HG02798 (cell line): ENCODE measurements at regions not wholly inside any gene's neighbourhood (a gene's known extent, or its start where the extent isn't known, plus 50 kb on each side); places are given as distances from the start of the nearest gene placed in this dataset.

Experiments
- ATAC-seq: cut with Tn5 transposase; IDR thresholded peaks from one replicate; pipeline ENCODE4 v1.9.1; 2021; ENCODE audit warnings: mild to moderate bottlenecking; ENCODE audit not compliant: unreplicated experiment, poor library complexity

DNA sequence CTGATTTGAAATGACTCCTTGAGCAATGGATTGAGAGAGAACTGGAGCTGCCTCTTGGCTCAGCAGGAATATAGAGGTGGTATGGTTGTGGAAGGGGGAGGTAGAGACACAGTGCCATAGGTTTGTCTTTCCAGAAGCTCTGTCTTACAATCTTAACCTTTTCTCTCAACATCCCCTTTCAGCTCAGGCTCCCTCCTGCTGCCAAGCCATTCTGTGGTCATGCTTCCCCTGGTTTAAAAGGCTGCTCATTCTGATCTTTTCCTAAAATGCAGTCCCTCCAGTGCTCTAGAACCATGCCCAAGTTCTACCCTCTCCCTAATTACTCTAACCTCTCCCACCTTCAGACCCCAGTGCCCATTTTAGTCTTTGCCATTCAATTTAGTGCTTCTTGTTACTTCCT lies 517.9 kb upstream of the MARCKS start:
- ATAC-seq: no peak

DNA sequence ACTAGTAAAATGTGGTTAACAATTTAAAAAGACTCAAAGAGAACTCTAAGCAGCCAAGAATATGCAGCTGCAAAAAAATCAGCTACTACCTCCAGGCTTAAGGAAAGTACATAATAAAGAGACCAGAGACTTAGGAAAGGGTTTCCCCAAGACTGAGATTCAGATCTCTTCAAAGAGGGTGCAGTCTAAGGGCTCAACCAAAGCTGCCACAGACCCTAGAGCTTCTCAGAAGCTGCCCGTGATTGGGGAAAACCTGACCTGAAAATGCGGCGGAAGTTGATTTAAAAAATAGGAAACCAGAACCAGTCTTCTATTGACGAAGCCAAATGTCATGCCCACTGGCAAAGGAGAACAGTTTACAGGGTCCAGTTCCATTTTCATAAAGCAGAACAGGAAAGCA lies 516.8 kb upstream of the MARCKS start:
- ATAC-seq: peak; percentile 63

DNA sequence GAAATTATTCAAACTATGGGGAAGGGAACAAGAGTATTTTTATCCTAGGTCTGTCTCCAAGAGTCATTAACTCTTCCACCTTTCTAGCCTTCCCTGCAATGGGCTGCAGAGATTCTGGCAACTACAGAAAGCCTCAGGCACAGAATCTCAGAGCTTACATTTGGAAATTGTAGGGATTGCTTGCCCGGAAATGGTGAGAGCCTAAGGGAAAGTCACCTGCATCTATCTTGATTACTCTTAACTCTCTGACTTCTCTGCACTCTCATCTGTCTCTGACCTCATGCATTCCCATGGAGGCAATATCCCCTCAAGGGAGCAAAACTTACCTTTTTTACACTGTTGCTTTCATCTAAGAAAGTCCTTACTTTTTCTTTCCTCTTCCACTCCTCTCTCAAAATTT lies 513.2 kb upstream of the MARCKS start:
- ATAC-seq: no peak

DNA sequence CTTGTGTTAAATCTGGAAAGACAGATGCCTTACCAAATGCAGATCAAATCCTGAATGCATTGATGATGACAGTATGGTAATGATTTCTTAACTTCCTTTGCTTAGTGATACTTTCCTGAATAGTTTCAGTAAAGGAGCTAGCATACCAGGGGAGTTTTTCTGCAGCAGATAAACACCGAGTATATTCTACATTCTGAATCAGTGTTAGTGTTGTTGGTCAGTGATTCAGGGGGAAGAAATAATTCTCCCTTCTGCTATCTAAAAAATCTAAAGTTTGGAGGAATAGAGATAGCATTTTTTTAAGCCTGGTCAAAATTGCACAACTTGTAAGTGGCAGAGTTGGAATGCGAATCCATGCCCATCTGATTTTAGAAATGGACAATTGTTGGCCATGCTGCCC lies 512.2 kb upstream of the MARCKS start:
- no peak for ATAC-seq

DNA sequence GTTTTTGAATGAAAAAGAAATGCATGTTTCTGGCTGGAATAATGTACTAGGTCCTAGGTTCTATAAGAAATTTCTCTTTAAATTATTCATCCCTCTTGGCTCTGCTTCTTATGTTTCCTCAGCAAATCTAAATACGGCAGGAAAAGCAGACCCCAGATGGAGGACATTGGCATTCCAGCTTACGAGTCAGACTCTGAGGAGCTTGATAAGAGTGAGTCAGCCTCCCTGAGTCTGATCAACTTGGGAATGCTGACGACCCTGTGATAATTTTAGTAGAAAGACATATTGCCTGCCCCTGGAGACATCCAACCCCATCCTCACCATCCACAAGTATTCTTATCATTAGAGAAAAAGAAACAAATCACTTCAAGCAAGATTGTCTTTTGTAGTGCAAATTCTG lies 509.7 kb upstream of the MARCKS start:
- no peak for ATAC-seq

DNA sequence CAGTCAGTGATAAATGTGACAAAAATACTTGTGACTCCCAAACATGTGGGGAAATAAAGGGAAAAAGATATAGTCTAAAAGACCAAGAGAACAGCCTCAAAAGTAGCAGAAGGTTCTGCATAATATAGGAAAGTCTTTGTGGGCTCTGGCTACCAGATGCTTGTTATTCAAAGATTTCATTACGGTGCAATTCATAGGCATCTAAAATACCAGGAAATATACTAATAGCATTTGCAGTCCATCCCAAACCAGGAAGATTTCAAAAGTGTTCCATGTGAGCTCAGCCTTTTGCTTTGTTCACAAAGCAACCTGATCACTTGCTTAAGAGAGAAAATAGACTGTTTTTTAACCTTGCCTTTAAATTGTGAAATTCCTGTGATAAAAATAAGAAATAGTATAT lies 506.7 kb upstream of the MARCKS start:
- no peak for ATAC-seq

DNA sequence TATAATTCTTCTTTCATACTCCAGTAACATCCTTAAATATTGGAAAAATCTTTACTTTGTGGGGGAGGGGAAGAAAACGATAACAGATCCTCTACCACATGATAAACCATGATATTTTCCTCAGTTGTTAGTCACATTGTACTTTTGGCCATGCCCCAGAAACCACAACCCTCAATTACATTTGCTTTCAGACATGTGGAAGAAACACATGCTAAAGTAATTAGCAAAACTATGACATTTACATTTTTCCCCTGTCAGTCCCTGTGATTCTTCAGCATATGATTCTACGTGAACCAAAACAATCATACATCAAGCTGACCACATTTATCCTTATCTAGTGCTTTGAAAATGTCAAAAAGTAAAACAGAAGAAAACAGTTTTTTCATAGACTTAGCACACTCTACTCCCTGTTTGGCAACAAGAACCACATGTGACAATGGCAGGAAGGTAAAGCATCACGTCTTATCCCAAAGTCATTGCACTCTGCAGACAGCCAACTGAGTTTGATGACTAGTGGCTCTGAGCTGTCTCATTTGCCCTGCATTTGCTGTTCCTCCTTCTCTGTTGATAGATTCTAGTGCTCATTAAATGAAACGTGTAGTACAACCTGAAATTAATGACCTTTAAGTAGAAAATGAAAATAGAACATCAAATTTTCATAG lies 505.8 kb upstream of the MARCKS start:
- no peak for ATAC-seq

DNA sequence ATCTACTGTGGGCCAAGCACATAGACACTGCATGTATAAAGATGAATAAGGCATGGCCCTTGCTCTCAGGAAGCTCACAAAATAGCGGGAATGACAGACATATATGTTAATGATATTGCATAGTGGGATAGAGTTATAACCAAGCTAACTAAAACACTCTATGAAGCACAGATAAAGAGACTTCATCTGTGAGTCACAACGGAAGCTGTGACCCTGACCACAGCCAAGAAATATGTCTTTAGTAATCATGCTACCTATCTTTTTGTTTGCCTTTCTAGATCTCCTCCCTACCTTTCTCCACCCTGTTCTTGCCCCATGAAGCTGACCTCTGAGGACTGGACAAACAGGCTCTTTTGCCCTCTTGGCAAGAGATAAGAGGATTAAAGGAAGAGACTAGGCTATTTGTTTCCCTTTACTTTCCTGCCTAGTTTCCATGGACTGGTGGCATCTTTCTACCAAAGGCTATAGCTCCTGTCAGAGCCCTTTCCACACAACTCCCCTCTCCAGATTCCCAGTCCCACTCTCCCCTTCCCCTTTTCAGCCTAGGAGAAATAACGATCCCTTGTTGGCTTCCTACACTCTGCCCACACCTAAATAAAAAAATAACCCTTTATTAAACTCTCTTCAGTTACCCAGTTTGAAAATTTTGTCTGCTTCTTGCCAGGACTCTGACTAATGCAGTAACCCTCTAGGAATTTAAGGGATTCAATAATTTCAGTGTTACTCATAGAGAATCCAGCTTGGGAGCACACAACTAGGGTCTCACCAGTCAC lies 504.9 kb upstream of the MARCKS start:
- peak; percentile 45 for ATAC-seq

DNA sequence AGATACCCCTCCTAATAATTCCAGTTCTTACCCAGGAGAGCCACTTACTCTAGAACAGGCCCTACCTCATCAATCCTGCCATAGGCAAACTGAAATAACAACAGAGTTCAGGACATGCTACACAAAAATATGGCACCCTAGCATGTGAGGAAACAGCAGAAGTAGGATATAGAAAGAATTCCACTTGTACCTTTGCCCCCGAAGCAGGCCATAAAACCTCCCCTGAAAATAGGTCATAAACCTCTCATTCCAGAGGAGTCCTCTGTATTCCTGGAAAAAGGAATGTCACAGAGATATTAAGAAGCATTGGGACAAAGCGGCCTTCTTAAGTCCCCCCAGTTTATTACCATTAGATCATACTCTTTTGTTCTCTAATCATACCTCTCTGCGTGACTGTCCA lies 504.3 kb upstream of the MARCKS start:
- ATAC-seq: no peak

DNA sequence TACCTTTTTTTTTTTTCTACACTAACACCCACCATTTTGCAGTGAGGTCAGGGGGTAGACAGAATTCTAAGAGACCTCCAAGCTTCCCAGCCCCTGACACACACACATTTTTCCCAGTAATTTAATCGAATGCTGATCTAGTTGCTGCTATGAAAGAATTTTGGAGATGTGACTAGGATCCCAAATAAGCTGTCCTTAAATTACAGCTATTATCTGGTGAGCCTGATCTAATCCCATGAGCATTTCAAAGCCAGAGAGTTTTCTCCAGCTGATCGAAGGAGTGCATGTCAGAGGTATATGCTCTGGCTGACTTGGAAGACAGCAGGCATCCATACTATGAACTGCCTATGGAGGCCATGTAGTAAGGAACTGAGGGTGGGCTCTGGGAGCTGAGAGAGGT lies 503.8 kb upstream of the MARCKS start:
- ATAC-seq: no peak

DNA sequence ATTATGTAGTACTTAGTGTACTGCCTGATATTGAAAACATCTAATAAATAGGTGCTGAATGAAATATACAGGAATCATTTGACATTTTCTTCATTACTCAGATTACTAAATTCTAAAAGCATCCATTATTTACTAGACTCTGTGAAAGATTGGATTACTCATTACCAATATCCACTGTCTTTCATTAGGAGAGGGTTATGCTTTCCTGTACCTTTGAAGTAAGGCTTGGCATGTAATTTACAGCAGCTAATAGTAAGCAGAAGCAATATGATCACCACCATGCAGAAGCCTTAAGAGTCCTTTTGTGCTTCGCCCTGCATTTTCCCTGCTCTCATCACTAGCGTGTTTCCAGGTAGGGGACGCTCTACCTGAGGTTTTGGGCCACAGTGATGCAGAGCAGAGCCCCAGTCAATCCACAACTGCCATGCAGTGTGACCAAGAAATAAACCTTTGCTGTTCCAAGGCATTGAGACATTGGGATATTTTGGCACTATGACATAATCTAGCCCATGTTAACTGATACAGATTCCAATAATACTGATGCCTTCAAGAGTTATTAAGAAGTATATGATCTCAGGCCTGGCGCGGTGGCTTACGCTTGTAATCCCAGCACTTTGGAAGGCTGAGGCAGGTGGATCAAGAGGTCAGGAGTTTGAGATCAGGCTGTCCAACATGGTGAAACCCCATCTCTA lies 502.8 kb upstream of the MARCKS start:
- ATAC-seq: no peak

DNA sequence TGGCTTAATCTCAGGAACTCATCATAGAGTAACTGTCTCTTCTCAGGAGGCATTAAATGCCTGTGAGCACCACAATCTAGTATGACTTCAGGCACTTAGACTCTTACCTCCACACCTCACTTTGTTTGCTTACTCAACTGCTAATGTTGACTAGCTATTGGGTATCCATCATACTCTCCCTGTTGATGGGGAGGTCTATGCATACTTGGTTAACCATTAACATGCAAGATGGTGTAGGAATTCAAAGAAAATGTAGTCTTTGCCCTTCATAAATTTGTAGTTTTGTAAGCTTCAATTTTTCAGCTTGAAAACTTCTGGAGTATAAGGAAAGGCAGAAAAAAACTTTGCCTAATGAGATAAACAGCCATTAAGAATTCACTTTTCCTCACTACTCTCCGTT lies 501.0 kb upstream of the MARCKS start:
- ATAC-seq: no peak

DNA sequence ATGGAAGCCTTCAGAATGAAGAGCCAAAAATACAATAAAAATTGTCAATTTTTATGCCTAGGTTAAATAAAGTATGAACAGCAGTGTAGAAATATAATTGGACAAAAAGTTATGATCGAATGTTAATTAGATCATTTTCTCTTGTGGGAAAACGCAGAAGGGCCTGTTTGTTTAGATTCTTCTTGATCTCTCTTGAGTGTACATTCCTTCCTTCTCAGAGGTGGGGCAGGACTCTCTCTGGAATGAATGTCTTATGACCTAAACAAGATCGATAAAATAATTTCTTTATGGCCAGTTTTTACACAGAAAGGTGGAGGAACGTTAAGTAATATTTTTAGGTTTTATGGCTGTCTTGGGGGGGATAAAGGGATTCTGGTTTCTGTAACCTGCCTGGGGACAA lies 500.1 kb upstream of the MARCKS start:
- no peak for ATAC-seq

DNA sequence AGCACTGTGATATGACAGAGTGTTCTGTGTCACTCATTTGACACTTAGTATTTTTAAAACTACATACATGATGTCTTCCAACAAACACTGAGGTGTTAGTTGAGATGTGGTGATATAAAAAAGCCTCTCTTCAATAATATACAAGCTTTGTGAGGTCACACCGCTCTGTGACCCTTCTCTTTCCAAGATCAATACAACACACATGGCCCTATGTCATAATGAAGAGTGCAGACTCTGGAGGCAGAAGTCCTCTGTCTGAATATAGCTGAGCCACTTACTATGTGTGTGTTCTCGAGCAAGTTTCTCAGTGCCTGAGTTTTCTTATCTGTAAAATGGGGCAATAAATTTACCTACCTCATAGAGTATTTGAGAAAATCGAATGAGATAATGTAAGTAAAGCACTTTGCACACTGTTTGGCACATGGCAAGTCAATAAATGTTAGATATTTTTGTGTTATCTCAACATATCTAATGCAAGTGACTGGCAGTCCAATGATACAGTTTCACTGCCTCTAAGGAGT lies 499.0 kb upstream of the MARCKS start:
- ATAC-seq: no peak

DNA sequence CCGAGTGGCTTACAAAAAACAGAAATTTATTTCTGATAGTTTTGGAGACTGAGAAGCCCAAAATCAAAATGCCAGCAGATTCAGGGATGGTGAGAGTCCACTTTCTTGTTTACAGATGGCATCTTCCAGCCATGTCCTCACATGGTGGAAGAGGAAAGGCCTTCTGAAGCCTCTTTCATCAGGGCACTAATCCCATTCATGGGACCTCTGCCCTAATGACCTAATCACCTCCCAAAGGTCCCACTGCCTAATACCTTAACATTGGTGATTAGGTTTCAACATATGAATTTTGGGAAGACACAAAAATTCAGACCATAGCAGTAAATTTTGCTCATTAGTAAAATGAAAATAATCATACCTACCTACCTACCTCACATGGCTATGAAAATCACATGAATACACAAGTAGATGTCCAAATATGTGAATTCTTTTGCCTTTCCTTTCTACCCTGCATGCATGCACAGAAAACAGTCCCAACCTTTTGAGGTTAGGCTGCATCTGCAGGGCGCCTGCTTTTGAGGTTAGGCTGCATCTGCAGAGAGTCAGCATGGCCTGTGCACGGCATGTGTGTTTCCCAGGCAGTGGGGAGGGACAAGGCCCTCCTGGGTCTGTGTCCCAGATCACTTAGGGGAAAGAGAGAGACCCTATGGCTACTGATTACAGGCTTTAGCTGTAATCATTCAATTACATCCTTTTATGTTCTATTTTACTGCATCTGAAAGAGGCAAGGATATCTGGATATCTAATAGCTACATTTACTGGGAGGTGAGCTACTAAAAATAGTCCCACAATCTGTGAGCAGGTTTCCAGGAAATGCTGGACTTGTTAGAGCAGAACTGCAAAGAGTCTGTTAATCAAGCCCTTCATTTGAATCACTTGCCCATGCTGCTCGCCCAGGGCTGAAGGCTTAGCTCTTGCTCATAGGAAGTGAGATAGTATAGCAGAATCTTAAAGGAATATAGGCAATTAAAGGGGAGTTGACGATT lies 497.7 kb upstream of the MARCKS start:
- no peak for ATAC-seq

DNA sequence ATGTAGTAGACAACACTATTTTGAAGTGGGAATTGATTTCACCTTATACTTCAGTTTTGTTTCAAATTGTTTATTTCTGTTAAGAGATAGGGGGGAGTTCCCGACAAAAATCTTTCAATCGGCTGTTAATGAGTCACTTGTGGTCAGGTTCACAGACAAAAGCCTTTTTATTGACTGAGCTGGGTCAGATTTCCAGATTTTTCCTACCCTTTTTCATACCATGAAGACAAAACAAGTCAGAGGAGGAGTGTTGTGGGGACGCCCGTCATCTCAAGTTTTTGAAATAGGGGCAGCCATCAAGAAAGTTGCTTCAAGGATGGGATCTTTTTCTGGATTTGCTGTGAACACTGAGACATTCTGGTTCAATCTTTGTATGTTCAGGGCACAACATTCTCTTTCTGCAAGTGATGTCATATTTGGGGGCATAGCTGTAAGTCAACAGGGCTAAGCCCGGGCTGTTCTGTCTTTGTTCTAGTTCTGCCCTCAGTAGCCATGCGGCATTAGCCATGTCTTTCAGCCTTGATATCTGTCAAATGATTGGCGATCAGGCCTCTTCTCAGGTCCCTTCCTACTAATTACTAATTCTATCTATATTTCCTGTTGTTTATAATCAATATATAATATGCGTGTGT lies 496.0 kb upstream of the MARCKS start:
- ATAC-seq: no peak

DNA sequence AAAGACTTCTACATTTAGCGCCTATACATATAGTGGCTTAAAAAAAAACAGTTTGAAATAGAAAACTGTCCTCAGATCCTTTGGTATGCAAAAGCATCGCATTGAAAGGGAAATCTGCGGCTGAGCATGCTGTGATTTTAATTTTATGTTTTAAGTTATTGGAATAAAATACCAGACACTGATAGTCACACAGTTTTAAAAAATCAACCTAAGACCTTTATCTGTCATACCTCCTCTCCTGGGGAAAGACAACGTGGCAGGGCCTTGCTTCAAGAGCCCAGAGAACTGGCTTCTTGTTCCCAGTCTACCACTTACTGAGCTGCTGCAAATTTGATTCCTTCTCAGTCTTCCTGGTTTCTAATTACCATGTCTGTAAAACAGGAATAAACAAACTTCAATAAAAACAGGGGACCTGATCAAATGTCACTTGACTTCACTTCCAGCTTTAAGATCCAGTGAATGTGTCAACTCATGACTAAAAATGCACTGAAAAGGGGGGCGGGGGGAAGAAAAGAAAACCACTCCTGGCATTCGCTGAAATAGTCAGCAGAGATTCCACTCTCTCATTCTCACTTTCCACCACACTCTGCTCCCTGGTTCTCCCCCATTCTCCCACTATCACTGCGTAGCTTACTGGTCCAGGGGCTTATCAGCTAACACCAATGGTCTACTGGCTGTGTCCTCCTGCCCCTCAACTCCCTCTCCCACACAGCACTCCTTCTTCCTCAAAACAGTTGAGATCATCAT lies 494.7 kb upstream of the MARCKS start:
- no peak for ATAC-seq

DNA sequence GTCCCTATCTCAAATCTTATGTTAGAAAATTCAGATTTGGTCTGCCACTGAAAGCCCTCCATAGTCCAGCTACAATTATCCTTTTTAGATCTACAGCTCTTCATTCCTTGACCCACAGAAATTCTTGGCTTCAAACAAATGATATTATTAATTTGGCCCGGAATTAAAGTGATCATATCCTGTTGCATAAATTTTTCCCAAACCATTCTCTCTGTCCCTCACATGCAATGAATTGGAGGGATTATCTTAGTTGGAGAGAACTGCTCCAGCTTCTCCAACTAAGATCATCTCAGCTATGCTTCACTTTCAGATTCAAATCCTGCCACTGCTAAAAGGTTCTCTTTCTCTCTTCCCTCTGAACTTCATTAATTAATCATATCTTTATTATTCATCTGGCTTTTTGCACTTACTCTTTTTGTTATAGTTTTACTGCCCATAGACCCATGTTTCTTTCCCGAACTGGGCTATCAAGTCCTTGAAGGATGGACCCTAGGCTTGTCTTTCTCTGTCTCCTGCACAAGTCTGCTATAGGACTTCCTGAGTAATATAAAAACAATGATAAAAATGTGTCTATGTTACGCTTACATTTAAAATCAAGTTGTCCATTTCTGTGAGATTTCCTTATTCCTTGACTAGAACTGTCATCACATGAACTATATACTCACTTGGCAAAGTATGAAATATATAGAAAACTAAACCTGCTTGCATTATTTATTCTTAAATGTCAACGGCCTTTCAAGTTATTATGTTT lies 493.9 kb upstream of the MARCKS start:
- ATAC-seq: no peak
